ENCODE measurements at regions not wholly inside any gene's neighbourhood (a gene's known extent, or its start where the extent isn't known, plus 50 kb on each side); places are given as distances from the start of the nearest gene placed in this dataset.

GRCh38 chr4:176435901-176436292, 116.1 kb downstream of the SPCS3 start:
- TF ChIP-seq CTCF (IDR thresholded peaks at IDR 0.05 in 2 of 3, conservative IDR thresholded peaks at IDR 0.05 in 1 of 3; ENCODE audit: borderline replicate concordance in 1 of 3, insufficient read depth in 1 of 3, low read depth in 2 of 3, low read length in 2 of 3) (no peak), EZH2phosphoT487 (IDR thresholded peaks at IDR 0.05; ENCODE audit: borderline replicate concordance) (no peak), ATF3 (IDR thresholded peaks at IDR 0.05) (no peak)
